IgD-negative memory B cell (primary cell): ENCODE measurements at regions not wholly inside any gene's neighbourhood (a gene's known extent, or its start where the extent isn't known, plus 50 kb on each side); places are given as distances from the start of the nearest gene placed in this dataset.

ENCODE experiments used
- H3K27ac Mint-ChIP-seq, 3 donors: one replicate each; pipeline ENCODE4 v1.8.0; 2020 to 2022; ENCODE audit warnings: mild to moderate bottlenecking in 3 of 3, mixed read lengths in 3 of 3, moderate library complexity in 1 of 3
- H3K27me3 Mint-ChIP-seq: one replicate; pipeline ENCODE4 v1.8.0; 2021; ENCODE audit warnings: mixed read lengths
- H3K36me3 Mint-ChIP-seq: one replicate; pipeline ENCODE4 v1.8.0; 2020; ENCODE audit warnings: mild to moderate bottlenecking, mixed read lengths
- H3K4me1 Mint-ChIP-seq, 3 donors: one replicate each; pipeline ENCODE4 v1.8.0; 2020 to 2022; ENCODE audit warnings: mixed read lengths in 3 of 3, mild to moderate bottlenecking in 1 of 3
- H3K4me3 Mint-ChIP-seq, 4 donors: one replicate each; pipeline ENCODE4 v1.8.0; 2020 to 2022; ENCODE audit warnings: mild to moderate bottlenecking in 4 of 4, mixed read lengths in 4 of 4, moderate library complexity in 3 of 4
- H3K9me3 Mint-ChIP-seq, 3 donors: one replicate each; pipeline ENCODE4 v1.8.0; 2020 to 2021; ENCODE audit warnings: mixed read lengths in 3 of 3, mild to moderate bottlenecking in 1 of 3

- H3K4me1 Mint-ChIP-seq, result no peaks in the 10 kb centered on the region
- no peaks in the 10 kb centered on the region for H3K27me3 Mint-ChIP-seq
- peaks cover 4 to 10% (median 10%) of the 10 kb centered on the region in 3 donors for H3K9me3 Mint-ChIP-seq
- no peak overlapping the region for H3K27ac Mint-ChIP-seq
- no peaks in the 10 kb centered on the region for H3K36me3 Mint-ChIP-seq
- H3K4me3 Mint-ChIP-seq, result no peak overlapping the region
These were observed 367.8 kb downstream of the LMO4 start for GRCh38 chr1:87696483-87696882.

GRCh38 chr1:87702455-87702854, 373.8 kb downstream of the LMO4 start:
- Mint-ChIP-seq H3K36me3 (peaks cover 2% of the 10 kb centered on the region), H3K27ac (no peak overlapping the region), H3K4me1 (no peaks in the 10 kb centered on the region), H3K9me3 (peaks cover 5 to 15% (median 14%) of the 10 kb centered on the region in 3 donors), H3K4me3 (no peak overlapping the region), H3K27me3 (no peaks in the 10 kb centered on the region)

- no peak overlapping the region for H3K4me3 Mint-ChIP-seq
- H3K27me3 Mint-ChIP-seq, result no peaks in the 10 kb centered on the region
- peaks cover 5 to 8% (median 8%) of the 10 kb centered on the region in 3 donors for H3K9me3 Mint-ChIP-seq
- peaks cover 2% of the 10 kb centered on the region for H3K36me3 Mint-ChIP-seq
- no peak overlapping the region for H3K27ac Mint-ChIP-seq
- peaks cover 0 to 1% (median 0%) of the 10 kb centered on the region in 3 donors for H3K4me1 Mint-ChIP-seq
These were observed 376.6 kb downstream of the LMO4 start for GRCh38 chr1:87705233-87705632.

- Mint-ChIP-seq H3K4me1 (peaks cover 0 to 1% (median 0%) of the 10 kb centered on the region in 3 donors), H3K27ac (no peak overlapping the region), H3K36me3 (peaks cover 2% of the 10 kb centered on the region), H3K4me3 (no peak overlapping the region), H3K27me3 (no peaks in the 10 kb centered on the region), H3K9me3 (peaks cover 3 to 8% (median 4%) of the 10 kb centered on the region in 3 donors)
These were observed 377.5 kb downstream of the LMO4 start for GRCh38 chr1:87706203-87706602.

GRCh38 chr1:87706779-87707228, 378.1 kb downstream of the LMO4 start:
- peaks cover 0 to 1% (median 0%) of the 10 kb centered on the region in 3 donors for H3K4me1 Mint-ChIP-seq
- H3K27me3 Mint-ChIP-seq, result no peaks in the 10 kb centered on the region
- no peak overlapping the region for H3K4me3 Mint-ChIP-seq
- H3K36me3 Mint-ChIP-seq, result peaks cover 2% of the 10 kb centered on the region
- H3K27ac Mint-ChIP-seq, result no peak overlapping the region
- peaks cover 2 to 6% (median 2%) of the 10 kb centered on the region in 3 donors for H3K9me3 Mint-ChIP-seq

- Mint-ChIP-seq H3K36me3 (peaks cover 2% of the 10 kb centered on the region), H3K4me3 (no peak overlapping the region), H3K27me3 (no peaks in the 10 kb centered on the region), H3K4me1 (peaks cover 0 to 1% (median 0%) of the 10 kb centered on the region in 3 donors), H3K9me3 (peaks cover 0 to 2% (median 0%) of the 10 kb centered on the region in 3 donors), H3K27ac (no peak overlapping the region)
These were observed 378.7 kb downstream of the LMO4 start for GRCh38 chr1:87707411-87707810.

GRCh38 chr1:87712261-87713010, 383.8 kb downstream of the LMO4 start:
- Mint-ChIP-seq H3K36me3 (peaks cover 2% of the 10 kb centered on the region), H3K9me3 (peaks cover 0 to 2% (median 0%) of the 10 kb centered on the region in 3 donors), H3K4me1 (peaks cover 4 to 5% (median 4%) of the 10 kb centered on the region in 3 donors), H3K27me3 (no peaks in the 10 kb centered on the region), H3K27ac (no peak overlapping the region), H3K4me3 (no peak overlapping the region)

GRCh38 chr1:87714278-87714677, 385.6 kb downstream of the LMO4 start:
- no peak overlapping the region for H3K4me3 Mint-ChIP-seq
- no peak overlapping the region for H3K27ac Mint-ChIP-seq
- H3K36me3 Mint-ChIP-seq, result peaks cover 2% of the 10 kb centered on the region
- H3K4me1 Mint-ChIP-seq, result peaks cover 5 to 8% (median 5%) of the 10 kb centered on the region in 3 donors
- no peaks in the 10 kb centered on the region for H3K27me3 Mint-ChIP-seq
- peaks cover 0 to 2% (median 0%) of the 10 kb centered on the region in 3 donors for H3K9me3 Mint-ChIP-seq

GRCh38 chr1:87715052-87715451, 386.4 kb downstream of the LMO4 start:
- Mint-ChIP-seq H3K4me1 (peaks cover 4 to 8% (median 5%) of the 10 kb centered on the region in 3 donors), H3K36me3 (peaks cover 2% of the 10 kb centered on the region), H3K27me3 (no peaks in the 10 kb centered on the region), H3K4me3 (no peak overlapping the region), H3K27ac (no peak overlapping the region), H3K9me3 (peaks cover 0 to 2% (median 0%) of the 10 kb centered on the region in 3 donors)

- Mint-ChIP-seq H3K27ac (no peak overlapping the region), H3K36me3 (peaks cover 2% of the 10 kb centered on the region), H3K4me3 (no peak overlapping the region), H3K9me3 (peaks cover 0 to under 1% (median 0%) of the 10 kb centered on the region in 3 donors), H3K27me3 (no peaks in the 10 kb centered on the region), H3K4me1 (peaks cover 4 to 8% (median 5%) of the 10 kb centered on the region in 3 donors)
These were observed 386.8 kb downstream of the LMO4 start for GRCh38 chr1:87715471-87715870.

- Mint-ChIP-seq H3K9me3 (peaks cover 0 to 2% (median 0%) of the 10 kb centered on the region in 3 donors), H3K27me3 (no peaks in the 10 kb centered on the region), H3K36me3 (peaks cover 2% of the 10 kb centered on the region), H3K27ac (no peak overlapping the region), H3K4me1 (peaks cover 7 to 8% (median 7%) of the 10 kb centered on the region in 3 donors), H3K4me3 (no peak overlapping the region)
These were observed 388.5 kb downstream of the LMO4 start for GRCh38 chr1:87717157-87717670.

- Mint-ChIP-seq H3K4me3 (no peak overlapping the region), H3K9me3 (peaks cover 0 to 2% (median 0%) of the 10 kb centered on the region in 3 donors), H3K27ac (no peak overlapping the region), H3K4me1 (peaks cover 7 to 8% (median 7%) of the 10 kb centered on the region in 3 donors), H3K36me3 (no peaks in the 10 kb centered on the region), H3K27me3 (no peaks in the 10 kb centered on the region)
These were observed 389.7 kb downstream of the LMO4 start for GRCh38 chr1:87718241-87718950.

- H3K27me3 Mint-ChIP-seq, result no peaks in the 10 kb centered on the region
- H3K4me1 Mint-ChIP-seq, result peaks cover 7 to 8% (median 7%) of the 10 kb centered on the region in 3 donors
- H3K4me3 Mint-ChIP-seq, result no peak overlapping the region
- H3K9me3 Mint-ChIP-seq, result peaks cover 0 to 2% (median 0%) of the 10 kb centered on the region in 3 donors
- H3K27ac Mint-ChIP-seq, result no peak overlapping the region
- no peaks in the 10 kb centered on the region for H3K36me3 Mint-ChIP-seq
These were observed 391.0 kb downstream of the LMO4 start for GRCh38 chr1:87719658-87720057.

GRCh38 chr1:87720561-87720960, 391.9 kb downstream of the LMO4 start:
- H3K36me3 Mint-ChIP-seq, result no peaks in the 10 kb centered on the region

GRCh38 chr1:87723193-87723592, 394.5 kb downstream of the LMO4 start:
- H3K27me3 Mint-ChIP-seq, result no peaks in the 10 kb centered on the region
- no peak overlapping the region for H3K4me3 Mint-ChIP-seq
- H3K36me3 Mint-ChIP-seq, result no peaks in the 10 kb centered on the region
- no peak overlapping the region for H3K27ac Mint-ChIP-seq
- peaks cover 0 to 2% (median 0%) of the 10 kb centered on the region in 3 donors for H3K9me3 Mint-ChIP-seq
- peaks cover 0 to 5% (median 3%) of the 10 kb centered on the region in 3 donors for H3K4me1 Mint-ChIP-seq

More at GRCh38 chr1:87720561-87720960, 391.9 kb downstream of the LMO4 start:
- H3K4me3 Mint-ChIP-seq, result no peak overlapping the region
- no peaks in the 10 kb centered on the region for H3K27me3 Mint-ChIP-seq
- H3K27ac Mint-ChIP-seq, result no peak overlapping the region
- H3K4me1 Mint-ChIP-seq, result peaks cover 7 to 9% (median 8%) of the 10 kb centered on the region in 3 donors
- H3K9me3 Mint-ChIP-seq, result peaks cover 0 to 2% (median 0%) of the 10 kb centered on the region in 3 donors
